ENCODE measurements at regions not wholly inside any gene's neighbourhood (a gene's known extent, or its start where the extent isn't known, plus 50 kb on each side); places are given as distances from the start of the nearest gene placed in this dataset.

DNA sequence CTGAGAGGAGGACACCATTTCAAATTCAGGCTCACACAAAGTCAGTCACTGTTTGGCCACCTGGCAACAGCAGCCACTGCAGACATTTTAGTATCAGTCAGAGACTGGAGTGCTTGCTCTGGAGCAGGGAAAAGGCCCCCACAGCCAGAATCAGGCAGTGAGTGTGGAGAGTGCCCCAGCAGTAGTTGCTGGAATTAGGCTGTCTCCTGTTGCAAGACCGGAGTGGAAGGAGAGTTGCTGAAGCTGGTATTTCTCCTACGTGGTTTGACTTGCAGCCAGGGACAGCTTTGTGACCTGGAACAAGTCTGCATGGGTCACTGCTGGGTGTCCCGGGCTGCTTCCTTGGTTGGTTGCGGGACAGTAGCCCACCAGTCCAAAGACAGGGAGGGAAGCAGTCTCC, 78.4 kb upstream of the TMEM168 start:
- Histone ChIP-seq H3K4me3 (ENCODE audit: extremely low read depth, insufficient read depth, low read length, poor library complexity, severe bottlenecking) (no peak overlapping the region), H3K4me1 (ENCODE audit: control insufficient read depth, insufficient read depth, low read length, poor library complexity, severe bottlenecking) (no peaks in the 10 kb centered on the region), H3K9me3 (ENCODE audit: control insufficient read depth, low read length) (no peaks in the 10 kb centered on the region), H3K27ac (ENCODE audit: low read depth, low read length, severe bottlenecking) (no peak overlapping the region), H3K36me3 (ENCODE audit: control insufficient read depth, insufficient read depth, low read length) (no peaks in the 10 kb centered on the region)
- 80 to 90% methylated on average over 2 to 4 of the region's 4 CpGs for WGBS, 2 experiments (ENCODE audit: insufficient coverage in 2 of 2)

DNA sequence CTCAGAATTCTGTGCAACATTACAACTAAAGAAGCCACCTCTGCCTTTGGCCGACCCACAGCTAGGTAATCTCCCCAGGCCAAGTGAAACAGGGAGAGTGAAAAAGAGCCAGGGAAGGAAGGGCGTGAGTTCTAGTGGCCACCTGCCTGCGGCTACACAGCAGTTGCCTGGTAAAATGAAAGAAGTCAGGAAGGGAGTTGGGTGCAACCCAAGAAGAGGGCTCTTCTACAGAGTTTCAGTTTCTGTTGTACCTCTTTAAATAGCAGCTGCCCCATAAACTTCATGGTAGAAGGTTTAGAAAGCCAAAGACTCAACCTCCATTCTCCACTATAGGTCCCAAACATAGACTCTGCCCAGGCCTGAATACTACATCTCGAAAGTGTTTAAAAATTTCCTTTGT, 76.2 kb upstream of the TMEM168 start:
- Histone ChIP-seq H3K9me3 (ENCODE audit: control insufficient read depth, low read length) (no peaks in the 10 kb centered on the region), H3K4me1 (ENCODE audit: control insufficient read depth, insufficient read depth, low read length, poor library complexity, severe bottlenecking) (no peaks in the 10 kb centered on the region), H3K27ac (ENCODE audit: low read depth, low read length, severe bottlenecking) (no peak overlapping the region), H3K4me3 (ENCODE audit: extremely low read depth, insufficient read depth, low read length, poor library complexity, severe bottlenecking) (no peak overlapping the region), H3K36me3 (ENCODE audit: control insufficient read depth, insufficient read depth, low read length) (no peaks in the 10 kb centered on the region)
- WGBS, 2 experiments (ENCODE audit: insufficient coverage in 2 of 2) = 82 to 90% methylated on average over 3 to 4 of the region's 4 CpGs

GRCh38 chr7:112864380-112864779, 74.2 kb upstream of the TMEM168 start:
- no peaks in the 10 kb centered on the region for H3K9me3 ChIP-seq (ENCODE audit: control insufficient read depth, low read length)
- no peaks in the 10 kb centered on the region for H3K4me1 ChIP-seq (ENCODE audit: control insufficient read depth, insufficient read depth, low read length, poor library complexity, severe bottlenecking)
- no peaks in the 10 kb centered on the region for H3K36me3 ChIP-seq (ENCODE audit: control insufficient read depth, insufficient read depth, low read length)
- H3K4me3 ChIP-seq (ENCODE audit: extremely low read depth, insufficient read depth, low read length, poor library complexity, severe bottlenecking) = no peak overlapping the region
- no peak overlapping the region for H3K27ac ChIP-seq (ENCODE audit: low read depth, low read length, severe bottlenecking)

DNA sequence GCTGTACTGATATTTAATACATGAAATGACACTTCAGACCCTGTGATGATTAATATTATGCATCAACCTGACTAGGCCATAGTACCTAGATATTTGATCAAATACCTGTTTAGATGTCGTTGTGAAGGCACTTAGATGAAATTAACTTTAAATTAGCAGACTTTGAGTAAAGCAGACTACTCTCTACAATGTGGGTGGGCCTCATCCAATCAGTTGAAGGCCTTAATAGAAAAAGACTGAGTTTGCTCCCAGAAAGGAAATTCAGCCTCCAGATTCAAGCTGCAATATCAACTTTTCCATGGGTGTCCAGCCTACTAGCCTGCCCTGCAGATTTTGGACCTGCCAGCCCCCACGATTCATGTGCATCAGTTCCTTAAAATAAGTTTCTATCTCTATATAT, 68.6 kb upstream of the TMEM168 start:
- Histone ChIP-seq H3K27ac (ENCODE audit: low read depth, low read length, severe bottlenecking) (no peak overlapping the region), H3K4me1 (ENCODE audit: control insufficient read depth, insufficient read depth, low read length, poor library complexity, severe bottlenecking) (no peaks in the 10 kb centered on the region)
- WGBS, 2 experiments (ENCODE audit: insufficient coverage in 2 of 2) = 100% methylated on average over 1 of the region's 2 CpGs; no CpG with 5 or more reads in 1 of the 2 experiments

GRCh38 chr7:112855227-112855626, 65.0 kb upstream of the TMEM168 start:
- Histone ChIP-seq H3K4me1 (ENCODE audit: control insufficient read depth, insufficient read depth, low read length, poor library complexity, severe bottlenecking) (no peaks in the 10 kb centered on the region), H3K9me3 (ENCODE audit: control insufficient read depth, low read length) (no peaks in the 10 kb centered on the region), H3K4me3 (ENCODE audit: extremely low read depth, insufficient read depth, low read length, poor library complexity, severe bottlenecking) (no peak overlapping the region), H3K27ac (ENCODE audit: low read depth, low read length, severe bottlenecking) (no peak overlapping the region), H3K36me3 (ENCODE audit: control insufficient read depth, insufficient read depth, low read length) (no peaks in the 10 kb centered on the region)
- 92 to 100% methylated on average over 1 to 2 of the region's 3 CpGs for WGBS, 2 experiments (ENCODE audit: insufficient coverage in 2 of 2)

More for the DNA sequence above, 68.6 kb upstream of the TMEM168 start:
- no peaks in the 10 kb centered on the region for H3K36me3 ChIP-seq (ENCODE audit: control insufficient read depth, insufficient read depth, low read length)
- H3K4me3 ChIP-seq (ENCODE audit: extremely low read depth, insufficient read depth, low read length, poor library complexity, severe bottlenecking) = no peak overlapping the region
- H3K9me3 ChIP-seq (ENCODE audit: control insufficient read depth, low read length) = no peaks in the 10 kb centered on the region

- H3K36me3 ChIP-seq (ENCODE audit: control insufficient read depth, insufficient read depth, low read length) = no peaks in the 10 kb centered on the region
- H3K4me3 ChIP-seq (ENCODE audit: extremely low read depth, insufficient read depth, low read length, poor library complexity, severe bottlenecking) = no peak overlapping the region
Measured at GRCh38 chr7:112854169-112854568, 64.0 kb upstream of the TMEM168 start.

GRCh38 chr7:112853422-112853821, 63.2 kb upstream of the TMEM168 start:
- no peaks in the 10 kb centered on the region for H3K4me1 ChIP-seq (ENCODE audit: control insufficient read depth, insufficient read depth, low read length, poor library complexity, severe bottlenecking)
- no peaks in the 10 kb centered on the region for H3K9me3 ChIP-seq (ENCODE audit: control insufficient read depth, low read length)
- no peak overlapping the region for H3K27ac ChIP-seq (ENCODE audit: low read depth, low read length, severe bottlenecking)
- no peak overlapping the region for H3K4me3 ChIP-seq (ENCODE audit: extremely low read depth, insufficient read depth, low read length, poor library complexity, severe bottlenecking)
- H3K36me3 ChIP-seq (ENCODE audit: control insufficient read depth, insufficient read depth, low read length) = no peaks in the 10 kb centered on the region

More at GRCh38 chr7:112854169-112854568, 64.0 kb upstream of the TMEM168 start:
- H3K4me1 ChIP-seq (ENCODE audit: control insufficient read depth, insufficient read depth, low read length, poor library complexity, severe bottlenecking) = no peaks in the 10 kb centered on the region
- no peak overlapping the region for H3K27ac ChIP-seq (ENCODE audit: low read depth, low read length, severe bottlenecking)
- no peaks in the 10 kb centered on the region for H3K9me3 ChIP-seq (ENCODE audit: control insufficient read depth, low read length)

GRCh38 chr7:112843151-112843550, 53.0 kb upstream of the TMEM168 start:
- Histone ChIP-seq H3K4me3 (ENCODE audit: extremely low read depth, insufficient read depth, low read length, poor library complexity, severe bottlenecking) (no peak overlapping the region), H3K4me1 (ENCODE audit: control insufficient read depth, insufficient read depth, low read length, poor library complexity, severe bottlenecking) (no peaks in the 10 kb centered on the region), H3K36me3 (ENCODE audit: control insufficient read depth, insufficient read depth, low read length) (no peaks in the 10 kb centered on the region), H3K9me3 (ENCODE audit: control insufficient read depth, low read length) (no peaks in the 10 kb centered on the region), H3K27ac (ENCODE audit: low read depth, low read length, severe bottlenecking) (no peak overlapping the region)
- no CpG with 5 or more reads among the region's 1 CpG for WGBS, 2 experiments (ENCODE audit: insufficient coverage in 2 of 2)
